ENCODE measurements at regions not wholly inside any gene's neighbourhood (a gene's known extent, or its start where the extent isn't known, plus 50 kb on each side); places are given as distances from the start of the nearest gene placed in this dataset.

DNA sequence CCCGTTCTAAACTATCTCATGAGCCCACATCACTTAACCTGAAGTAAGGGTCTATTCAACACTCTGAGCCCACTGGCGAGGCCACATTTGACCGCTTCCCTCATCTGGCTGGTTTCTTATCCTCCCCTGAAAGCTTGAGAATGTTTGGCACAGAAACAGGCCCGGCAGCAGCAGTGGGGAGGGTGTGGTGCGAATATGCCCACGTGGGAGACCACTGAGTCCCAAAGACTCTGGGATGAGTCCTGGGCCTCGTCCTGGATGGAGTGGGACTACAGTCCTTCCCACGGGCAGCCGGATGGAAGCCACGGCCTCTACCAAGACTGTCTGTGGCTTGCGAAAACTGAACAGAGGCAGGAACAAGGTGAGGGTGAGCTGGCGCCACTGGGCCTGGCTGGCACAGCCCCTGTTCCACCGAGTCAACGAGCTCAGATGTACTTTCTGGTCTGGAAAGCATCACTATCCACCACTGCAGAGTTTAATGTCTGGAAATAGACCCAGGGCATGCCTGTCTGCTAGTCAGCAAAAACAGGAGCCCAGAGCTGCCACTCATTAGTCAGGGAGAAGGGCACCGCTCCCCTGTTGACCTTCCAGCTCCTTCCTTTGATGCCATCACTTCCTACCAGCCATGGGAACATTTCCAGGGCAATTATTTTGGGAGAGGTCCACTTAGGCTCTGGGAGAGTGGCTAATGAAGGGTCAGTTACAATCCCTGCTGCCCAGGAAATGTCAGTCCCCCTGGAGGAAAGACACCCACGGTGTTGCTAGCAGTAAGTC lies 386.6 kb downstream of the MATN1 start:
- TF ChIP-seq CTCF (IDR thresholded peaks at IDR 0.05; ENCODE audit: insufficient read depth in 1 of 2, low read depth in 1 of 2, low read length in 1 of 2, severe bottlenecking in 1 of 2, unreplicated experiment in 1 of 2), result no peak
- Mint-ChIP-seq H3K9me3 (ENCODE audit: unreplicated experiment) (no peaks in the 10 kb centered on the region), H3K36me3 (ENCODE audit: insufficient read depth, unreplicated experiment) (no peaks in the 10 kb centered on the region), H3K4me1 (ENCODE audit: low read depth, unreplicated experiment) (no peaks in the 10 kb centered on the region), H3K27me3 (ENCODE audit: insufficient read depth, unreplicated experiment) (no peaks in the 10 kb centered on the region), H3K27ac (ENCODE audit: unreplicated experiment) (no peak overlapping the region), H3K4me3 (ENCODE audit: unreplicated experiment) (no peak overlapping the region)
- H3K4me3 ChIP-seq (ENCODE audit: low read depth, low read length), result no peak overlapping the region
- no peaks in the 10 kb centered on the region for H3K9me3 ChIP-seq
- ChIA-PET CTCF (no interaction called here), POLR2A (no interaction called here)
- DNase-seq, result no peak
- H3K27me3 ChIP-seq (replicated peaks; ENCODE audit: control insufficient read depth, insufficient read depth, low read length), result no peaks in the 10 kb centered on the region
- no peaks in the 10 kb centered on the region for H3K36me3 ChIP-seq (ENCODE audit: control insufficient read depth, insufficient read depth, low read length)
- H3K4me1 ChIP-seq, result no peaks in the 10 kb centered on the region
- intact Hi-C loops (cut with micrococcal nuclease; ENCODE audit: unreplicated experiment), result no loop called here
- BruUV-seq (replicated peaks), result no TSS peak

- Mint-ChIP-seq H3K27ac (ENCODE audit: unreplicated experiment) (no peak overlapping the region), H3K4me1 (ENCODE audit: low read depth, unreplicated experiment) (no peaks in the 10 kb centered on the region), H3K27me3 (ENCODE audit: insufficient read depth, unreplicated experiment) (no peaks in the 10 kb centered on the region), H3K36me3 (ENCODE audit: insufficient read depth, unreplicated experiment) (no peaks in the 10 kb centered on the region), H3K9me3 (ENCODE audit: unreplicated experiment) (no peaks in the 10 kb centered on the region), H3K4me3 (ENCODE audit: unreplicated experiment) (no peak overlapping the region)
- Histone ChIP-seq H3K27me3 (replicated peaks; ENCODE audit: control insufficient read depth, insufficient read depth, low read length) (no peaks in the 10 kb centered on the region), H3K4me1 (no peaks in the 10 kb centered on the region), H3K4me3 (ENCODE audit: low read depth, low read length) (no peak overlapping the region), H3K36me3 (ENCODE audit: control insufficient read depth, insufficient read depth, low read length) (no peaks in the 10 kb centered on the region), H3K9me3 (no peaks in the 10 kb centered on the region)
- intact Hi-C loops (cut with micrococcal nuclease; ENCODE audit: unreplicated experiment), result no loop called here
- POLR2A ChIA-PET, result no interaction called here
- BruUV-seq (replicated peaks), result no TSS peak
- DNase-seq, result no peak
- TF ChIP-seq CTCF (IDR thresholded peaks at IDR 0.05; ENCODE audit: insufficient read depth in 1 of 2, low read depth in 1 of 2, low read length in 1 of 2, severe bottlenecking in 1 of 2, unreplicated experiment in 1 of 2), result no peak
- CTCF ChIA-PET, result no interaction called here
Observed at GRCh38 chr1:30335997-30336390, 387.4 kb downstream of the MATN1 start.

- Histone ChIP-seq H3K4me1 (no peaks in the 10 kb centered on the region), H3K36me3 (ENCODE audit: control insufficient read depth, insufficient read depth, low read length) (no peaks in the 10 kb centered on the region), H3K4me3 (ENCODE audit: low read depth, low read length) (no peak overlapping the region), H3K27me3 (replicated peaks; ENCODE audit: control insufficient read depth, insufficient read depth, low read length) (no peaks in the 10 kb centered on the region), H3K9me3 (no peaks in the 10 kb centered on the region)
- ChIA-PET POLR2A (no interaction called here), CTCF (no interaction called here)
- BruUV-seq (replicated peaks), result no TSS peak
- no peak overlapping the region for H3K27ac Mint-ChIP-seq (ENCODE audit: unreplicated experiment)
- DNase-seq, result no peak
- H3K9me3 Mint-ChIP-seq (ENCODE audit: unreplicated experiment), result no peaks in the 10 kb centered on the region
- TF ChIP-seq CTCF (IDR thresholded peaks at IDR 0.05; ENCODE audit: insufficient read depth in 1 of 2, low read depth in 1 of 2, low read length in 1 of 2, severe bottlenecking in 1 of 2, unreplicated experiment in 1 of 2), result no peak
- intact Hi-C loops (cut with micrococcal nuclease; ENCODE audit: unreplicated experiment), result no loop called here
- no peaks in the 10 kb centered on the region for H3K27me3 Mint-ChIP-seq (ENCODE audit: insufficient read depth, unreplicated experiment)
- no peaks in the 10 kb centered on the region for H3K36me3 Mint-ChIP-seq (ENCODE audit: insufficient read depth, unreplicated experiment)
- H3K4me1 Mint-ChIP-seq (ENCODE audit: low read depth, unreplicated experiment), result no peaks in the 10 kb centered on the region
- no peak overlapping the region for H3K4me3 Mint-ChIP-seq (ENCODE audit: unreplicated experiment)
Observed at GRCh38 chr1:30335389-30335996, 387.9 kb downstream of the MATN1 start.
